ENCODE measurements at regions not wholly inside any gene's neighbourhood (a gene's known extent, or its start where the extent isn't known, plus 50 kb on each side); places are given as distances from the start of the nearest gene placed in this dataset.
A peak's percentile ranks its signal among the peaks of the same experiment; 100 is the strongest.

DNA sequence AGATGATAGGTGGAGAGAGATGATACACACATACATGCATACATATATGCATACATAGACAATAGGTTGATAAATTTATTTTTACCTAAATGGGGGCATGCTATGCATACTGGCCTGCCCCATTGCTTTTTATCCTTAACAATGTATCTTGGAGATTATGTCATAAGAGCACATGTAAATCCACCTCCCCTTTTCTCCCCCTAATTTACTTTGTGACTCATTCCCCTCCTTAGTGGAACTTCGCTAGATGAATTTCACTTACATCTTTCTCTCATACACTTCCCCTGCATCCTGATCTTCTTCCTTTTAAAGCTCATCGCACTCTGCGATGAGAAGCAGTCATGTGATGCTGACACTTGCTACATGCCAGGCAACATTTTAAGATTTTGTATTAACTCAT, 223.6 kb downstream of the C1D start:
- no peak overlapping the region for H3K27ac ChIP-seq (ENCODE audit: poor library complexity, severe bottlenecking)
- no peaks in the 10 kb centered on the region for H3K36me3 ChIP-seq (ENCODE audit: low read depth)
- no peaks in the 10 kb centered on the region for H3K4me1 ChIP-seq (ENCODE audit: insufficient read depth, poor library complexity, severe bottlenecking)
- H3K27me3 ChIP-seq (ENCODE audit: insufficient read depth, poor library complexity, severe bottlenecking): no peaks in the 10 kb centered on the region
- TF ChIP-seq, protein P1, sequence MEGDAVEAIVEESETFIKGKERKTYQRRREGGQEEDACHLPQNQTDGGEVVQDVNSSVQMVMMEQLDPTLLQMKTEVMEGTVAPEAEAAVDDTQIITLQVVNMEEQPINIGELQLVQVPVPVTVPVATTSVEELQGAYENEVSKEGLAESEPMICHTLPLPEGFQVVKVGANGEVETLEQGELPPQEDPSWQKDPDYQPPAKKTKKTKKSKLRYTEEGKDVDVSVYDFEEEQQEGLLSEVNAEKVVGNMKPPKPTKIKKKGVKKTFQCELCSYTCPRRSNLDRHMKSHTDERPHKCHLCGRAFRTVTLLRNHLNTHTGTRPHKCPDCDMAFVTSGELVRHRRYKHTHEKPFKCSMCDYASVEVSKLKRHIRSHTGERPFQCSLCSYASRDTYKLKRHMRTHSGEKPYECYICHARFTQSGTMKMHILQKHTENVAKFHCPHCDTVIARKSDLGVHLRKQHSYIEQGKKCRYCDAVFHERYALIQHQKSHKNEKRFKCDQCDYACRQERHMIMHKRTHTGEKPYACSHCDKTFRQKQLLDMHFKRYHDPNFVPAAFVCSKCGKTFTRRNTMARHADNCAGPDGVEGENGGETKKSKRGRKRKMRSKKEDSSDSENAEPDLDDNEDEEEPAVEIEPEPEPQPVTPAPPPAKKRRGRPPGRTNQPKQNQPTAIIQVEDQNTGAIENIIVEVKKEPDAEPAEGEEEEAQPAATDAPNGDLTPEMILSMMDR (IDR thresholded peaks at IDR 0.05; ENCODE audit: poor library complexity, severe bottlenecking): no peak
- DNase-seq (ENCODE audit: low spot score): no peak
- no peaks in the 10 kb centered on the region for H3K9me3 ChIP-seq (ENCODE audit: severe bottlenecking)
- no peak for ATAC-seq (ENCODE audit: low read depth)
- no peak overlapping the region for H3K4me3 ChIP-seq (ENCODE audit: severe bottlenecking)

DNA sequence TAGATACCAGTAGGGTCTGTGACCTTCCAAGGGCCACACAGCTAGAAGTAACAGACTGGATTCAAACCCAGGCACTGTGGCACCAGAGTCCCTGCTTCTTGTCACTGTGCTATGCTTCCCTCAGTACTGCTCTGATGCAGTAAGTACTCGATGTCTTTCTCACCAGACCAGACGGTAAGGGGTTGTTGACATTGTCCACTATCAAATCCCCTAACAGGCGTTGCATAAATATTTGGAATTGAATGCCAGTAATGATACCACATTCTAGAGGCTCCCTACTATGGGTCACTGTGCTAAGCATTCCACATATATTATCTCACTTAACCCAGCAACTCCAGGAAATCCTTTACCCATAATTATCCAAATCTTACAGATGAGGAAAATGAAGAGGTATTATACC, 223.1 kb downstream of the C1D start:
- Histone ChIP-seq H3K27me3 (ENCODE audit: insufficient read depth, poor library complexity, severe bottlenecking) (no peaks in the 10 kb centered on the region), H3K4me3 (ENCODE audit: severe bottlenecking) (no peak overlapping the region), H3K4me1 (ENCODE audit: insufficient read depth, poor library complexity, severe bottlenecking) (no peaks in the 10 kb centered on the region), H3K27ac (ENCODE audit: poor library complexity, severe bottlenecking) (no peak overlapping the region), H3K9me3 (ENCODE audit: severe bottlenecking) (no peaks in the 10 kb centered on the region), H3K36me3 (ENCODE audit: low read depth) (no peaks in the 10 kb centered on the region)
- TF ChIP-seq, protein P1 (IDR thresholded peaks at IDR 0.05; ENCODE audit: poor library complexity, severe bottlenecking): no peak
- ATAC-seq (ENCODE audit: low read depth) (no peak), DNase-seq (ENCODE audit: low spot score) (no peak)

DNA sequence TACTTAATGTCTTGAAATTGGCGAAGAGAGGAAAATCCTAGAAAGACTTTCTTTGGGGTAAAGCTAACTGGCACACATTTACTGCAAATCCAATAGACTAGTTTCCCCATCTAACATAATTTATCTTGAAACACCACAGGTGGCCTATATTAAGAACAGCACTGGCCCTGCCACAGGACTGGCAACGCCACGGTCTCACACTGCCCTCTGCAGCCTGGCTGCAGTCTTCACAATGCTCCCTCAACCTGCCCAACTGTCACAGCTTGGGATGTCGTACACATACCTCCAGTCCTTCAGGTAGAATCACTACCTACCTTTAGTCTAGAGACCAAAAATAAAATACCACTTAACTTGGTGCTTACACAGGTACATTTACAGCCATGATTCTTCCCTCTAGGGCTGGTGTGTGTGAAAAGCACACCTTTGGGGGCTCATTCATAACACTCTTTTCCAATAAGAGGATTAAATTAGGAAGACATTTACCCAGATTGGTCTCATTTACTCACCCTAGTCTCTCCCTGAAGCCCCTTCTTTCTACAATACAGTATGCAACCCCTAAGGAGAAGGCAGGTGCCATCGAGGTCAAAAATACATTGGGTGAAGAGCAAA, 222.2 kb downstream of the C1D start:
- ATAC-seq (ENCODE audit: low read depth) (peak; percentile 100), DNase-seq (ENCODE audit: low spot score) (no peak)
- Histone ChIP-seq H3K4me3 (ENCODE audit: severe bottlenecking) (no peak overlapping the region), H3K4me1 (ENCODE audit: insufficient read depth, poor library complexity, severe bottlenecking) (no peaks in the 10 kb centered on the region), H3K9me3 (ENCODE audit: severe bottlenecking) (no peaks in the 10 kb centered on the region), H3K36me3 (ENCODE audit: low read depth) (no peaks in the 10 kb centered on the region), H3K27ac (ENCODE audit: poor library complexity, severe bottlenecking) (no peak overlapping the region), H3K27me3 (ENCODE audit: insufficient read depth, poor library complexity, severe bottlenecking) (no peaks in the 10 kb centered on the region)
- TF ChIP-seq, protein P1 (IDR thresholded peaks at IDR 0.05; ENCODE audit: poor library complexity, severe bottlenecking): peak; percentile 95

DNA sequence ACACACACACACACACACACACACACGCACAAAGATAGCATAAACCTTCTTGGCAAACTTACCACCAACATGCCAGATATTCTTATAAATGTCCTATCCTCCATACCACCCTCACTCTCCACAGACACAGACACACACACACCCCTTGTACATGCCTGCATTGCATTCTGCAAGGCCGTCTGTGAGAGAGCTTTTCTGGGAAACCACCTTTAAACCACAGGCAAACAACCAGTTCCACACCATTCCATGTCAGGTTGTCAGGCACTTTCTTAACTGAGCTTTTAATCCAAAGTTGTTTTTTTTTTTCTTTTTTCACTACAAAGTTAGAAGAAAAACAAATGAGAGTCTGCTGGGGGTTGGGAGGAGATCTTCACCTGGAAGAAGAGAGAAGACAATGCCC, 221.1 kb downstream of the C1D start:
- no peaks in the 10 kb centered on the region for H3K36me3 ChIP-seq (ENCODE audit: low read depth)
- peaks cover 2% of the 10 kb centered on the region for H3K4me1 ChIP-seq (ENCODE audit: insufficient read depth, poor library complexity, severe bottlenecking)
- no peak overlapping the region for H3K27ac ChIP-seq (ENCODE audit: poor library complexity, severe bottlenecking)

More for the DNA sequence above, 221.1 kb downstream of the C1D start:
- Histone ChIP-seq H3K27me3 (ENCODE audit: insufficient read depth, poor library complexity, severe bottlenecking) (no peaks in the 10 kb centered on the region), H3K9me3 (ENCODE audit: severe bottlenecking) (no peaks in the 10 kb centered on the region), H3K4me3 (ENCODE audit: severe bottlenecking) (no peak overlapping the region)
- no peak for DNase-seq (ENCODE audit: low spot score)
- no peak for ATAC-seq (ENCODE audit: low read depth)
- TF ChIP-seq, protein P1 (IDR thresholded peaks at IDR 0.05; ENCODE audit: poor library complexity, severe bottlenecking): no peak

Data from RWPE2 (cell line).